H1 (cell line): ENCODE measurements at regions not wholly inside any gene's neighbourhood (a gene's known extent, or its start where the extent isn't known, plus 50 kb on each side); places are given as distances from the start of the nearest gene placed in this dataset.

Source experiments
- CHD2 ChIP-seq: IDR thresholded peaks from 2 replicates; pipeline ENCODE4 v1.6.1; 2012; ENCODE audit warnings: low read length, improper control_type of control experiment
- CHD7 ChIP-seq: fragments of 300-600 bp; sonication (generic); IDR thresholded peaks from 2 replicates; pipeline ENCODE4 v1.7.1; 2012; ENCODE audit warnings: low read length, moderate library complexity, mild to moderate bottlenecking, inconsistent platforms; ENCODE audit not compliant: insufficient replicate concordance
- EGR1 ChIP-seq: IDR thresholded peaks from 2 replicates; pipeline ENCODE4 v1.6.1; 2011; ENCODE audit warnings: low read depth, low read length, borderline replicate concordance
- SIN3A ChIP-seq, 2 experiments: IDR thresholded peaks in 1 of 2; conservative IDR thresholded peaks in 1 of 2; 2 replicates each; pipeline ENCODE4 v1.6.1; 2011 to 2012; ENCODE audit warnings: low read length in 2 of 2, improper control_type of control experiment in 1 of 2, low read depth in 1 of 2, mild to moderate bottlenecking in 1 of 2
- TAF7 ChIP-seq: optimal IDR thresholded peaks from 2 replicates; pipeline ENCODE3; 2011; ENCODE audit warnings: low read depth, mild to moderate bottlenecking, inconsistent platforms, low read length, moderate library complexity, borderline replicate concordance

- TF ChIP-seq CHD7: no peak
- TF ChIP-seq CHD2: no peak
- TF ChIP-seq TAF7: no peak
- TF ChIP-seq SIN3A (conservative IDR thresholded peaks at IDR 0.05 in 1 of 2, IDR thresholded peaks at IDR 0.05 in 1 of 2; ENCODE audit: low read depth in 1 of 2, low read length in 2 of 2): no peak
- TF ChIP-seq EGR1: no peak
Observed at GRCh38 chr20:55714736-55715135, 290.6 kb downstream of the CBLN4 start (continued).
